ENCODE measurements at regions not wholly inside any gene's neighbourhood (a gene's known extent, or its start where the extent isn't known, plus 50 kb on each side); places are given as distances from the start of the nearest gene placed in this dataset.

DNA sequence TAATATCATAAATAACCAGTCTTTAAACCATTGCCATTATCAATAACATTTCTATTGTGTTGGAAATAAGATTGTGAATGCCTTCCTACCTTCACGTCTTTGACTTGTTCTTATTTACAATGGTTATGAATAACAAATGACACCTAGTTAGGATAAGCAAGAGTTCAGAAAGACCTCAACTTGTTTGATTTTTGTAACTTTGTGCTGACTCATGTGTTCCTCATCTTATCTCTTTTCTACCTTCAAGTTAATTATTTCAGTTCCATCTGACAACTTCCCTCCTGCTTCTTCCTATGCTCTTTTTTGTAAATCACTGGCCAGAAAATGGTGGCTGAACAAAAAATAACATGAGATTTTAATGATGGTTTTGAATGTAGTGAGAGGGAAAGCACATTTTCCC is 538.5 kb upstream of the TUSC1 start:
- TF ChIP-seq, protein P1, sequence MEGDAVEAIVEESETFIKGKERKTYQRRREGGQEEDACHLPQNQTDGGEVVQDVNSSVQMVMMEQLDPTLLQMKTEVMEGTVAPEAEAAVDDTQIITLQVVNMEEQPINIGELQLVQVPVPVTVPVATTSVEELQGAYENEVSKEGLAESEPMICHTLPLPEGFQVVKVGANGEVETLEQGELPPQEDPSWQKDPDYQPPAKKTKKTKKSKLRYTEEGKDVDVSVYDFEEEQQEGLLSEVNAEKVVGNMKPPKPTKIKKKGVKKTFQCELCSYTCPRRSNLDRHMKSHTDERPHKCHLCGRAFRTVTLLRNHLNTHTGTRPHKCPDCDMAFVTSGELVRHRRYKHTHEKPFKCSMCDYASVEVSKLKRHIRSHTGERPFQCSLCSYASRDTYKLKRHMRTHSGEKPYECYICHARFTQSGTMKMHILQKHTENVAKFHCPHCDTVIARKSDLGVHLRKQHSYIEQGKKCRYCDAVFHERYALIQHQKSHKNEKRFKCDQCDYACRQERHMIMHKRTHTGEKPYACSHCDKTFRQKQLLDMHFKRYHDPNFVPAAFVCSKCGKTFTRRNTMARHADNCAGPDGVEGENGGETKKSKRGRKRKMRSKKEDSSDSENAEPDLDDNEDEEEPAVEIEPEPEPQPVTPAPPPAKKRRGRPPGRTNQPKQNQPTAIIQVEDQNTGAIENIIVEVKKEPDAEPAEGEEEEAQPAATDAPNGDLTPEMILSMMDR (IDR thresholded peaks at IDR 0.05): no peak
- no peak for TF ChIP-seq EP300 (IDR thresholded peaks at IDR 0.05)
